ENCODE measurements at regions not wholly inside any gene's neighbourhood (a gene's known extent, or its start where the extent isn't known, plus 50 kb on each side); places are given as distances from the start of the nearest gene placed in this dataset.
"Not testable (repeated sequence)": the region's sequence is repeated elsewhere in the genome, so short reads cannot be mapped to it uniquely, and the experiment has no call there.

GRCh38 chr16:27600381-27600780, 50.4 kb downstream of the KATNIP start:
- DNase-seq, result no peak

- DNase-seq, result no peak
Observed at GRCh38 chr16:27602103-27602502, 52.2 kb downstream of the KATNIP start.

GRCh38 chr16:27605500-27606106, 55.7 kb downstream of the KATNIP start:
- DNase-seq, result peak; percentile 21 to 42

- no peak for DNase-seq
Observed at GRCh38 chr16:27611340-27611739, 61.4 kb downstream of the KATNIP start.

GRCh38 chr16:27613238-27613791, 63.4 kb downstream of the KATNIP start:
- no peak for DNase-seq

GRCh38 chr16:27617665-27618064, 67.7 kb downstream of the KATNIP start:
- no peak for DNase-seq

- DNase-seq, result no peak
Observed at GRCh38 chr16:27618165-27618564, 68.2 kb downstream of the KATNIP start.

GRCh38 chr16:27618606-27619327, 68.8 kb downstream of the KATNIP start:
- no peak for DNase-seq

- DNase-seq, result no peak
Observed at GRCh38 chr16:27620541-27620940, 70.6 kb downstream of the KATNIP start.

GRCh38 chr16:27624154-27625049, 74.5 kb downstream of the KATNIP start:
- no peak for DNase-seq

GRCh38 chr16:27625050-27625697, 75.2 kb downstream of the KATNIP start:
- no peak for DNase-seq

GRCh38 chr16:27627136-27627535, 77.2 kb downstream of the KATNIP start:
- no peak for DNase-seq

- no peak for DNase-seq
Observed at GRCh38 chr16:27628241-27628942, 78.4 kb downstream of the KATNIP start.

- DNase-seq, result not testable (repeated sequence)
Observed at GRCh38 chr16:27628943-27629462, 79.1 kb downstream of the KATNIP start.

GRCh38 chr16:27632216-27632615, 82.3 kb downstream of the KATNIP start:
- DNase-seq, result no peak

GRCh38 chr16:27633221-27633620, 83.3 kb downstream of the KATNIP start:
- no peak for DNase-seq

GRCh38 chr16:27633721-27634120, 83.8 kb downstream of the KATNIP start:
- DNase-seq, result no peak

- no peak for DNase-seq
Observed at GRCh38 chr16:27634779-27635178, 84.8 kb downstream of the KATNIP start.

- DNase-seq, result no peak
Observed at GRCh38 chr16:27636453-27637240, 86.7 kb downstream of the KATNIP start.

- DNase-seq, result no peak
Observed at GRCh38 chr16:27638833-27639560, 89.1 kb downstream of the KATNIP start.

All from inflammatory macrophage (primary cell).